Suprapubic skin (tissue), 4 donors: ENCODE measurements at regions not wholly inside any gene's neighbourhood (a gene's known extent, or its start where the extent isn't known, plus 50 kb on each side); places are given as distances from the start of the nearest gene placed in this dataset.

ENCODE experiments used
- EP300 ChIP-seq: sonication (generic); formaldehyde crosslinking; IDR thresholded peaks from one replicate; pipeline ENCODE4 v1.6.1; 2017; ENCODE audit warnings: antibody characterized with exemption
- POLR2A ChIP-seq, 2 donors: fragments of 450-650 bp; IDR thresholded peaks; one replicate each; pipeline ENCODE4 v1.6.1; 2017; ENCODE audit warnings: antibody characterized with exemption in 2 of 2, mild to moderate bottlenecking in 2 of 2, moderate library complexity in 2 of 2
- POLR2AphosphoS5 ChIP-seq, 3 donors: sonication (generic); formaldehyde crosslinking; IDR thresholded peaks; one replicate each; pipeline ENCODE4 v1.6.1; 2017; ENCODE audit warnings: antibody characterized with exemption in 3 of 3
- TF ChIP-seq, protein P1 (sequence below), 2 donors: fragments of 200-600 bp in 1 of 2; fragments of 450-650 bp in 1 of 2; sonication (generic) in 1 of 2; IDR thresholded peaks; one replicate each; pipeline ENCODE4 v1.5.1; 2016 to 2019; ENCODE audit warnings: antibody characterized with exemption in 2 of 2, mild to moderate bottlenecking in 1 of 2, moderate library complexity in 1 of 2

DNA sequence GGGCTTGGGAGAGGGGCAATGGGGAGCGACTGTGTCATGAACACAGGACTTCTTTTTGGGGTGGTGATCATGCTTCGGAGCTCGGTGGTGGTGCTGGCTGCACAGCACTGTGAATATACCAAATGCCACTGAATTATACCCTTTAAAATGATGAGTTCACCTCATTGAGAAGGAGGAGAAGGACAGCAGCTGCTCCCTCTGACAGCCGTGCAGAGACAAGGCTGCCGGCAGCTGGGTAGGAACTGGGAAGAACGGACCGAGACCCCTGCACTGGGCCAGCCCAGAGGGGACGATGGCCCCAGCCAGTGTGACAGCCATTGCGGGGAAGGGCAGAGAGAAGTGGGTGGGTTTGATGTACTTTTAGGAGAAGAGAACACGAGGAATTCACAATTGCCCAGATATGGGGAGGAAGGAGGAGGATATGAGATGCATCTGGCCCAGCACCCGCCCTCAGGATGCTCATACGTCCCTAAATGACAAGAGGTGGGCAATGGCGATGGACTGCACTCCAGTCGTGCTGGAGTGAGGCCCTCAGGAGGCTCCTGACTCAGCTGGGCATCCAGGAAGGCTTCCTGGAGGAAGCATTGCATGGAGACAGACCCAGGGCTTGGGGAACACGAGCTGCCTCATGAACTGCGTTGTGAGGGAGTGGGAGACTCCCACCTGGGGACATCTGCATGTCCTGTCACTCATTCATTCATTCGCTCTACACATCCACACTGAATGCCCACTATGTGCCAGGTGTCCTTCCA is 64.3 kb upstream of the C14orf180 start:
- TF ChIP-seq, protein P1, sequence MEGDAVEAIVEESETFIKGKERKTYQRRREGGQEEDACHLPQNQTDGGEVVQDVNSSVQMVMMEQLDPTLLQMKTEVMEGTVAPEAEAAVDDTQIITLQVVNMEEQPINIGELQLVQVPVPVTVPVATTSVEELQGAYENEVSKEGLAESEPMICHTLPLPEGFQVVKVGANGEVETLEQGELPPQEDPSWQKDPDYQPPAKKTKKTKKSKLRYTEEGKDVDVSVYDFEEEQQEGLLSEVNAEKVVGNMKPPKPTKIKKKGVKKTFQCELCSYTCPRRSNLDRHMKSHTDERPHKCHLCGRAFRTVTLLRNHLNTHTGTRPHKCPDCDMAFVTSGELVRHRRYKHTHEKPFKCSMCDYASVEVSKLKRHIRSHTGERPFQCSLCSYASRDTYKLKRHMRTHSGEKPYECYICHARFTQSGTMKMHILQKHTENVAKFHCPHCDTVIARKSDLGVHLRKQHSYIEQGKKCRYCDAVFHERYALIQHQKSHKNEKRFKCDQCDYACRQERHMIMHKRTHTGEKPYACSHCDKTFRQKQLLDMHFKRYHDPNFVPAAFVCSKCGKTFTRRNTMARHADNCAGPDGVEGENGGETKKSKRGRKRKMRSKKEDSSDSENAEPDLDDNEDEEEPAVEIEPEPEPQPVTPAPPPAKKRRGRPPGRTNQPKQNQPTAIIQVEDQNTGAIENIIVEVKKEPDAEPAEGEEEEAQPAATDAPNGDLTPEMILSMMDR (IDR thresholded peaks at IDR 0.05): no peak
- no peak for TF ChIP-seq POLR2AphosphoS5 (IDR thresholded peaks at IDR 0.05)
- no peak for TF ChIP-seq POLR2A (IDR thresholded peaks at IDR 0.05)
- TF ChIP-seq EP300: no peak
